Thoracic aorta (tissue), 2 donors: ENCODE measurements at regions not wholly inside any gene's neighbourhood (a gene's known extent, or its start where the extent isn't known, plus 50 kb on each side); places are given as distances from the start of the nearest gene placed in this dataset.

Experiments used
- ATAC-seq: fragments of 150-250 bp; one replicate; pipeline ENCODE4 v1.8.0; 2017; ENCODE audit warnings: low read depth; ENCODE audit not compliant: insufficient number of reproducible peaks, low FRiP score
- DNase-seq: peaks from one replicate; pipeline ENCODE4 v3.0.0-alpha.2; 2020; ENCODE audit warnings: low spot score
- H3K27ac ChIP-seq, 2 donors: fragments of 200-600 bp; sonication (generic); 1 replicate in 1 of 2; 2 replicates in 1 of 2; pipeline ENCODE4 v1.5.1; 2016; ENCODE audit warnings: mild to moderate bottlenecking in 2 of 2, moderate library complexity in 2 of 2
- H3K27me3 ChIP-seq: fragments of 200-600 bp; sonication (generic); replicated peaks from 2 replicates; pipeline ENCODE4 v1.6.0; 2016; ENCODE audit warnings: mild to moderate bottlenecking; ENCODE audit not compliant: insufficient read depth
- H3K36me3 ChIP-seq: fragments of 200-600 bp; sonication (generic); one replicate; pipeline ENCODE4 v1.5.1; 2016
- H3K4me1 ChIP-seq, 2 donors: fragments of 200-600 bp; sonication (generic); 1 replicate in 1 of 2; 2 replicates in 1 of 2; pipeline versions ENCODE4 v1.5.1 to v1.6.0; 2016; ENCODE audit warnings: low read depth in 2 of 2, mild to moderate bottlenecking in 1 of 2; ENCODE audit not compliant: control insufficient read depth in 1 of 2
- H3K4me3 ChIP-seq: fragments of 200-600 bp; sonication (generic); 2 replicates; pipeline ENCODE4 v1.5.1; 2016; ENCODE audit warnings: mild to moderate bottlenecking
- H3K9me3 ChIP-seq: fragments of 200-600 bp; sonication (generic); 2 replicates; pipeline ENCODE4 v1.5.1; 2016
- CTCF ChIP-seq: fragments of 200-600 bp; sonication (generic); IDR thresholded peaks from one replicate; pipeline ENCODE4 v1.5.1; 2019; ENCODE audit warnings: antibody characterized with exemption

- Histone ChIP-seq H3K4me3 (no peak overlapping the region), H3K36me3 (no peaks in the 10 kb centered on the region), H3K27me3 (no peaks in the 10 kb centered on the region), H3K27ac (no peak overlapping the region), H3K4me1 (no peaks in the 10 kb centered on the region), H3K9me3 (no peaks in the 10 kb centered on the region)
- ATAC-seq (no peak), DNase-seq (no peak)
- TF ChIP-seq CTCF, result no peak
These were observed 153.4 kb upstream of the QRFPR start for GRCh38 chr4:121534187-121534586.

- no peak overlapping the region for H3K27ac ChIP-seq
- TF ChIP-seq CTCF, result no peak
- no peak for ATAC-seq
- H3K36me3 ChIP-seq, result no peaks in the 10 kb centered on the region
- no peaks in the 10 kb centered on the region for H3K9me3 ChIP-seq
- no peak overlapping the region for H3K4me3 ChIP-seq
- no peak for DNase-seq
- no peaks in the 10 kb centered on the region for H3K4me1 ChIP-seq
- H3K27me3 ChIP-seq, result no peaks in the 10 kb centered on the region
These were observed 145.7 kb upstream of the QRFPR start for GRCh38 chr4:121526509-121526908.

DNA sequence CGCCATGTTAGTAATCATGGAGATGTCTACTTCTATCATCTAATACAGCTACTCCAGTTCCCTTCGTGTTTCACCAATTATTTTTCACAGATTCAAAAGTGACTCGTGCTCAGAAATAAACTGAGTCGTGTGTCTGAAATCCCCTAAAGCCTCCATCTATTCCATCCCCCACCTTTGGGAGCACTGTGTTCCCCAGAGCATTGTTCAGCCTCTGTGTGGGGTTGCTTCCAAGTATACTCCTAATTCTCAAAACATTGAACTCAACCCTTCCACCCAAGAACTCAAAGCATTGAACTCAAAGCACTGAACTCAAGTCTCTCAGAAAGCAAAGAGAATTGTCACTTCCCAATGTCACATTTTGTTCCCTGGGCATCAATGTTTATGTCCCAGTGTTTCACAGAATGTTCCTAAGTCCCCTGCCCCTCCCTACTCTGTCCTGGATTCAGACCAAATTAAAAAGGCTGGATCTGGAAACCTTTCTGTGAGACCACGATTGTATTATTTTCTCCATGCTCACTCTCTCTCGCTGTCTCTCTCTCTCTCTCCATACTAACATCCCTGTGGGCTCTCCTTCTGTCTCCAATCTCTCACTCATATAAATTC, 138.5 kb upstream of the QRFPR start:
- no peaks in the 10 kb centered on the region for H3K27me3 ChIP-seq
- no peak for TF ChIP-seq CTCF
- H3K27ac ChIP-seq, result no peak overlapping the region
- no peak for ATAC-seq
- H3K4me3 ChIP-seq, result no peak overlapping the region
- DNase-seq, result no peak
- H3K36me3 ChIP-seq, result no peaks in the 10 kb centered on the region
- no peaks in the 10 kb centered on the region for H3K9me3 ChIP-seq
- no peaks in the 10 kb centered on the region for H3K4me1 ChIP-seq

GRCh38 chr4:121517241-121517640, 136.4 kb upstream of the QRFPR start:
- Histone ChIP-seq H3K36me3 (no peaks in the 10 kb centered on the region), H3K27me3 (no peaks in the 10 kb centered on the region), H3K4me1 (no peaks in the 10 kb centered on the region), H3K4me3 (no peak overlapping the region), H3K9me3 (no peaks in the 10 kb centered on the region), H3K27ac (no peak overlapping the region)
- no peak for ATAC-seq
- DNase-seq, result no peak
- no peak for TF ChIP-seq CTCF

DNA sequence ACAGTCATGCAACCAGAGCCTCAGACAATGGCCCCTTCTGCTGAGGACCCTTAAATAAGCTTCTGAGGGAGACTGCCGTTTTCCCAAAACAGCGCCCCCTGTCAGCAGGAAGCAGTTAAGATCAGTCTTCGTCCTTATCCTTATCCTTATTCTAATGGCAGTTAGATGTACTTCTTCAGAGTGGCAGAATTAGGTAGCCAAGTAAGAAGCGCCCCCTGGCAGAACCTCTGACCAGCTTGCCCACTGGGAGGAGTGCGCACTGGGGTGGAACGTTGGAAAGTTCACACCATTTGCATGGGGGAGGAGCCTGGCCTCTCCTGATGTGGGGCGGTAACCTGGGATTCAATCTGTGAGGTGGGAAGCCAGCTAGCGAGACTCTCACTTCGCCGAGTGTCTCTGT, 133.6 kb upstream of the QRFPR start:
- Histone ChIP-seq H3K9me3 (no peaks in the 10 kb centered on the region), H3K36me3 (no peaks in the 10 kb centered on the region), H3K4me1 (no peaks in the 10 kb centered on the region), H3K4me3 (no peak overlapping the region), H3K27me3 (no peaks in the 10 kb centered on the region), H3K27ac (no peak overlapping the region)
- no peak for TF ChIP-seq CTCF
- ATAC-seq (no peak), DNase-seq (no peak)
